WTC11 (cell line): ENCODE measurements at regions not wholly inside any gene's neighbourhood (a gene's known extent, or its start where the extent isn't known, plus 50 kb on each side); places are given as distances from the start of the nearest gene placed in this dataset.

Experiments
- ATAC-seq: fragments of 200-7000 bp; cut with Tn5 transposase; 2 replicates; pipeline ENCODE4 v1.10.0; 2021; ENCODE audit warnings: mild to moderate bottlenecking, moderate library complexity
- CTCF ChIA-PET: fragments of 300-600 bp; sonication (Branson Sonifier 250); formaldehyde crosslinking; loops from one replicate; lab custom pipeline; 2021; ENCODE audit warnings: antibody characterized with exemption; lab: Charles Lee
- POLR2A ChIA-PET: fragments of 350-600 bp; sonication (Branson Sonifier 250); formaldehyde crosslinking; loops from one replicate; lab custom pipeline; 2021; ENCODE audit warnings: antibody characterized with exemption; lab: Charles Lee
- DNase-seq: peaks from one replicate; pipeline ENCODE4 v3.0.0; 2021; ENCODE audit warnings: low spot score
- H3K27ac Mint-ChIP-seq: 2 replicates; pipeline ENCODE4 v1.8.0; 2021; ENCODE audit warnings: mixed read lengths
- H3K27me3 Mint-ChIP-seq: 2 replicates; pipeline ENCODE4 v1.8.0; 2021; ENCODE audit warnings: low read depth, mild to moderate bottlenecking, moderate library complexity, mixed read lengths
- H3K36me3 Mint-ChIP-seq: 2 replicates; pipeline ENCODE4 v1.8.0; 2021; ENCODE audit warnings: mixed read lengths
- H3K4me1 Mint-ChIP-seq: 2 replicates; pipeline ENCODE4 v1.8.0; 2022; ENCODE audit warnings: mixed read lengths
- H3K4me3 Mint-ChIP-seq: 2 replicates; pipeline ENCODE4 v1.8.0; 2021; ENCODE audit warnings: mild to moderate bottlenecking, moderate library complexity, mixed read lengths
- H3K9me3 Mint-ChIP-seq: 2 replicates; pipeline ENCODE4 v1.8.0; 2021; ENCODE audit warnings: mixed read lengths
- ARID4B ChIP-seq: sonication (generic); formaldehyde crosslinking; IDR thresholded peaks from 2 replicates; pipeline ENCODE4 v1.8.0; 2023; ENCODE audit warnings: missing genetic modification reagents, mild to moderate bottlenecking, borderline replicate concordance
- CREM ChIP-seq: sonication (generic); formaldehyde crosslinking; IDR thresholded peaks from 2 replicates; pipeline ENCODE4 v1.8.1; 2022; ENCODE audit warnings: mild to moderate bottlenecking, missing genetic modification reagents, moderate library complexity
- FOXK1 ChIP-seq: sonication (generic); formaldehyde crosslinking; IDR thresholded peaks from 2 replicates; pipeline ENCODE4 v1.8.0; 2022; ENCODE audit warnings: mild to moderate bottlenecking, moderate library complexity, missing genetic modification reagents
- FOXP1 ChIP-seq: sonication (generic); formaldehyde crosslinking; IDR thresholded peaks from 2 replicates; pipeline ENCODE4 v1.8.0; 2022; ENCODE audit warnings: missing genetic modification reagents, mild to moderate bottlenecking, moderate library complexity, borderline replicate concordance
- MYBL2 ChIP-seq: sonication (generic); formaldehyde crosslinking; IDR thresholded peaks from 2 replicates; pipeline ENCODE4 v1.8.1; 2023; ENCODE audit warnings: mild to moderate bottlenecking, moderate library complexity, missing genetic modification reagents
- NFYB ChIP-seq: sonication (generic); formaldehyde crosslinking; conservative IDR thresholded peaks from 2 replicates; pipeline ENCODE4 v1.8.0; 2022; ENCODE audit warnings: low read depth, missing genetic modification reagents
- SOX15 ChIP-seq: fragments of 250-450 bp; sonication (Bioruptor Pico); IDR thresholded peaks from 2 replicates; pipeline ENCODE4 v1.9.0; 2021; ENCODE audit warnings: mild to moderate bottlenecking
- ZBTB21 ChIP-seq: sonication (generic); formaldehyde crosslinking; IDR thresholded peaks from 2 replicates; pipeline ENCODE4 v1.8.1; 2023; ENCODE audit warnings: mild to moderate bottlenecking, missing genetic modification reagents, borderline replicate concordance
- ZNF317 ChIP-seq: sonication (generic); formaldehyde crosslinking; IDR thresholded peaks from 2 replicates; pipeline ENCODE4 v1.8.1; 2023; ENCODE audit warnings: low read depth, mild to moderate bottlenecking, moderate library complexity, missing genetic modification reagents, borderline replicate concordance
- TF ChIP-seq, protein P1 (sequence below): sonication (generic); formaldehyde crosslinking; IDR thresholded peaks from 2 replicates; pipeline ENCODE4 v1.8.1; 2022; ENCODE audit warnings: low read depth, missing genetic modification reagents, borderline replicate concordance
- TF ChIP-seq, protein P2 (sequence below): sonication (generic); formaldehyde crosslinking; conservative IDR thresholded peaks from 2 replicates; pipeline ENCODE4 v1.8.1; 2022; ENCODE audit warnings: mild to moderate bottlenecking, missing genetic modification reagents
- TF ChIP-seq, protein P3 (sequence below): sonication (generic); formaldehyde crosslinking; IDR thresholded peaks from 2 replicates; pipeline ENCODE4 v1.8.0; 2022; ENCODE audit warnings: mild to moderate bottlenecking, missing genetic modification reagents
- TF ChIP-seq, protein P4 (sequence below): sonication (generic); formaldehyde crosslinking; IDR thresholded peaks from 2 replicates; pipeline ENCODE4 v1.8.1; 2023; ENCODE audit warnings: mild to moderate bottlenecking, missing genetic modification reagents, borderline replicate concordance
- TF ChIP-seq, protein P5 (sequence below): sonication (generic); formaldehyde crosslinking; IDR thresholded peaks from 2 replicates; pipeline ENCODE4 v1.8.0; 2023; ENCODE audit warnings: mild to moderate bottlenecking, missing genetic modification reagents

GRCh38 chr2:145088756-145089155 is 568.8 kb upstream of the ZEB2 start:
- Mint-ChIP-seq H3K27ac (no peak overlapping the region), H3K9me3 (peaks cover 29% of the 10 kb centered on the region), H3K27me3 (no peaks in the 10 kb centered on the region), H3K4me3 (no peak overlapping the region)
- CTCF ChIA-PET = no interaction called here
- TF ChIP-seq, protein P1, sequence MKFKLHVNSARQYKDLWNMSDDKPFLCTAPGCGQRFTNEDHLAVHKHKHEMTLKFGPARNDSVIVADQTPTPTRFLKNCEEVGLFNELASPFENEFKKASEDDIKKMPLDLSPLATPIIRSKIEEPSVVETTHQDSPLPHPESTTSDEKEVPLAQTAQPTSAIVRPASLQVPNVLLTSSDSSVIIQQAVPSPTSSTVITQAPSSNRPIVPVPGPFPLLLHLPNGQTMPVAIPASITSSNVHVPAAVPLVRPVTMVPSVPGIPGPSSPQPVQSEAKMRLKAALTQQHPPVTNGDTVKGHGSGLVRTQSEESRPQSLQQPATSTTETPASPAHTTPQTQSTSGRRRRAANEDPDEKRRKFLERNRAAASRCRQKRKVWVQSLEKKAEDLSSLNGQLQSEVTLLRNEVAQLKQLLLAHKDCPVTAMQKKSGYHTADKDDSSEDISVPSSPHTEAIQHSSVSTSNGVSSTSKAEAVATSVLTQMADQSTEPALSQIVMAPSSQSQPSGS (CRISPR knock-in tag) = no peak
- TF ChIP-seq, protein P2, sequence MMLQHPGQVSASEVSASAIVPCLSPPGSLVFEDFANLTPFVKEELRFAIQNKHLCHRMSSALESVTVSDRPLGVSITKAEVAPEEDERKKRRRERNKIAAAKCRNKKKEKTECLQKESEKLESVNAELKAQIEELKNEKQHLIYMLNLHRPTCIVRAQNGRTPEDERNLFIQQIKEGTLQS (CRISPR knock-in tag) = no peak
- TF ChIP-seq NFYB (CRISPR knock-in tag) (no peak), ZNF317 (no peak), MYBL2 (CRISPR knock-in tag) (no peak), FOXP1 (CRISPR knock-in tag) (no peak), FOXK1 (no peak), ZBTB21 (no peak), CREM (CRISPR knock-in tag) (no peak), ARID4B (CRISPR knock-in tag) (no peak), SOX15 (CRISPR knock-in tag) (no peak)
- TF ChIP-seq, protein P3, sequence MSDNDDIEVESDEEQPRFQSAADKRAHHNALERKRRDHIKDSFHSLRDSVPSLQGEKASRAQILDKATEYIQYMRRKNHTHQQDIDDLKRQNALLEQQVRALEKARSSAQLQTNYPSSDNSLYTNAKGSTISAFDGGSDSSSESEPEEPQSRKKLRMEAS (CRISPR knock-in tag) = no peak
- TF ChIP-seq, protein P4, sequence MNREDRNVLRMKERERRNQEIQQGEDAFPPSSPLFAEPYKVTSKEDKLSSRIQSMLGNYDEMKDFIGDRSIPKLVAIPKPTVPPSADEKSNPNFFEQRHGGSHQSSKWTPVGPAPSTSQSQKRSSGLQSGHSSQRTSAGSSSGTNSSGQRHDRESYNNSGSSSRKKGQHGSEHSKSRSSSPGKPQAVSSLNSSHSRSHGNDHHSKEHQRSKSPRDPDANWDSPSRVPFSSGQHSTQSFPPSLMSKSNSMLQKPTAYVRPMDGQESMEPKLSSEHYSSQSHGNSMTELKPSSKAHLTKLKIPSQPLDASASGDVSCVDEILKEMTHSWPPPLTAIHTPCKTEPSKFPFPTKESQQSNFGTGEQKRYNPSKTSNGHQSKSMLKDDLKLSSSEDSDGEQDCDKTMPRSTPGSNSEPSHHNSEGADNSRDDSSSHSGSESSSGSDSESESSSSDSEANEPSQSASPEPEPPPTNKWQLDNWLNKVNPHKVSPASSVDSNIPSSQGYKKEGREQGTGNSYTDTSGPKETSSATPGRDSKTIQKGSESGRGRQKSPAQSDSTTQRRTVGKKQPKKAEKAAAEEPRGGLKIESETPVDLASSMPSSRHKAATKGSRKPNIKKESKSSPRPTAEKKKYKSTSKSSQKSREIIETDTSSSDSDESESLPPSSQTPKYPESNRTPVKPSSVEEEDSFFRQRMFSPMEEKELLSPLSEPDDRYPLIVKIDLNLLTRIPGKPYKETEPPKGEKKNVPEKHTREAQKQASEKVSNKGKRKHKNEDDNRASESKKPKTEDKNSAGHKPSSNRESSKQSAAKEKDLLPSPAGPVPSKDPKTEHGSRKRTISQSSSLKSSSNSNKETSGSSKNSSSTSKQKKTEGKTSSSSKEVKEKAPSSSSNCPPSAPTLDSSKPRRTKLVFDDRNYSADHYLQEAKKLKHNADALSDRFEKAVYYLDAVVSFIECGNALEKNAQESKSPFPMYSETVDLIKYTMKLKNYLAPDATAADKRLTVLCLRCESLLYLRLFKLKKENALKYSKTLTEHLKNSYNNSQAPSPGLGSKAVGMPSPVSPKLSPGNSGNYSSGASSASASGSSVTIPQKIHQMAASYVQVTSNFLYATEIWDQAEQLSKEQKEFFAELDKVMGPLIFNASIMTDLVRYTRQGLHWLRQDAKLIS = no peak
- TF ChIP-seq, protein P5, sequence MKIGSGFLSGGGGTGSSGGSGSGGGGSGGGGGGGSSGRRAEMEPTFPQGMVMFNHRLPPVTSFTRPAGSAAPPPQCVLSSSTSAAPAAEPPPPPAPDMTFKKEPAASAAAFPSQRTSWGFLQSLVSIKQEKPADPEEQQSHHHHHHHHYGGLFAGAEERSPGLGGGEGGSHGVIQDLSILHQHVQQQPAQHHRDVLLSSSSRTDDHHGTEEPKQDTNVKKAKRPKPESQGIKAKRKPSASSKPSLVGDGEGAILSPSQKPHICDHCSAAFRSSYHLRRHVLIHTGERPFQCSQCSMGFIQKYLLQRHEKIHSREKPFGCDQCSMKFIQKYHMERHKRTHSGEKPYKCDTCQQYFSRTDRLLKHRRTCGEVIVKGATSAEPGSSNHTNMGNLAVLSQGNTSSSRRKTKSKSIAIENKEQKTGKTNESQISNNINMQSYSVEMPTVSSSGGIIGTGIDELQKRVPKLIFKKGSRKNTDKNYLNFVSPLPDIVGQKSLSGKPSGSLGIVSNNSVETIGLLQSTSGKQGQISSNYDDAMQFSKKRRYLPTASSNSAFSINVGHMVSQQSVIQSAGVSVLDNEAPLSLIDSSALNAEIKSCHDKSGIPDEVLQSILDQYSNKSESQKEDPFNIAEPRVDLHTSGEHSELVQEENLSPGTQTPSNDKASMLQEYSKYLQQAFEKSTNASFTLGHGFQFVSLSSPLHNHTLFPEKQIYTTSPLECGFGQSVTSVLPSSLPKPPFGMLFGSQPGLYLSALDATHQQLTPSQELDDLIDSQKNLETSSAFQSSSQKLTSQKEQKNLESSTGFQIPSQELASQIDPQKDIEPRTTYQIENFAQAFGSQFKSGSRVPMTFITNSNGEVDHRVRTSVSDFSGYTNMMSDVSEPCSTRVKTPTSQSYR (CRISPR knock-in tag) = no peak
- TF ChIP-seq, all 79 proteins: peak for 0
- ATAC-seq (no peak), DNase-seq (no peak)
- no peaks in the 10 kb centered on the region for H3K4me1 Mint-ChIP-seq
- POLR2A ChIA-PET = no interaction called here
- H3K36me3 Mint-ChIP-seq = peaks cover 13% of the 10 kb centered on the region
